H1 (cell line): ENCODE measurements at regions not wholly inside any gene's neighbourhood (a gene's known extent, or its start where the extent isn't known, plus 50 kb on each side); places are given as distances from the start of the nearest gene placed in this dataset.
A peak's percentile ranks its signal among the peaks of the same experiment; 100 is the strongest.

ENCODE experiments used
- CTCF ChIA-PET: fragments of 300-600 bp; sonication (Branson Sonifier 250); formaldehyde crosslinking; loops from one replicate; lab custom pipeline; 2021; ENCODE audit not compliant: partially characterized antibody; lab: Charles Lee
- POLR2A ChIA-PET: fragments of 300-600 bp; sonication (Branson Sonifier 250); formaldehyde crosslinking; loops from one replicate; lab custom pipeline; 2021; ENCODE audit warnings: inconsistent platforms; ENCODE audit not compliant: partially characterized antibody; lab: Charles Lee
- DNase-seq, 2 experiments: peaks; one replicate each; pipeline versions ENCODE4 v3.0.0 to v3.0.0-alpha.2; 2010 to 2022; ENCODE audit warnings: low spot score in 2 of 2, low read depth in 1 of 2, mixed read lengths in 1 of 2
- FAIRE-seq: peaks from 2 replicates; lab custom pipeline; 2011; peaks lifted over from hg19 to GRCh38; lab: Jason Lieb, UNC
- H2AFZ ChIP-seq: 2 replicates; pipeline ENCODE4 v1.8.1; 2012; ENCODE audit warnings: low read length, inconsistent platforms
- H2AK5ac ChIP-seq: 2 replicates; pipeline ENCODE4 v1.6.1; 2013; ENCODE audit warnings: low read depth, low read length
- H2BK120ac ChIP-seq: replicated peaks from 2 replicates; pipeline ENCODE3; 2013; ENCODE audit warnings: low read depth, low read length, inconsistent platforms
- H2BK12ac ChIP-seq: 2 replicates; pipeline ENCODE4 v1.6.1; 2013; ENCODE audit warnings: low read depth, low read length
- H2BK15ac ChIP-seq: 2 replicates; pipeline ENCODE4 v1.6.1; 2013; ENCODE audit warnings: low read length
- H2BK20ac ChIP-seq: 2 replicates; pipeline ENCODE4 v1.6.1; 2013; ENCODE audit warnings: low read length
- H2BK5ac ChIP-seq: 2 replicates; pipeline ENCODE4 v1.6.1; 2013; ENCODE audit warnings: low read depth, low read length
- H3K14ac ChIP-seq: 2 replicates; pipeline ENCODE4 v1.6.1; 2013; ENCODE audit warnings: inconsistent platforms; ENCODE audit not compliant: insufficient read length
- H3K18ac ChIP-seq: 2 replicates; pipeline ENCODE4 v1.6.1; 2013; ENCODE audit warnings: low read length; ENCODE audit errors: extremely low read depth
- H3K23ac ChIP-seq: 2 replicates; pipeline ENCODE4 v1.6.1; 2013; ENCODE audit warnings: inconsistent platforms; ENCODE audit not compliant: insufficient read length
- H3K23me2 ChIP-seq: 2 replicates; pipeline ENCODE4 v1.6.1; 2013; ENCODE audit warnings: low read depth, low read length
- H3K27ac ChIP-seq: 2 replicates; pipeline ENCODE4 v1.6.1; 2011; ENCODE audit warnings: low read depth, low read length, inconsistent platforms
- H3K27me3 ChIP-seq, 4 experiments: replicated peaks in 1 of 4; 1 replicate in 1 of 4; 2 replicates in 3 of 4; pipeline versions ENCODE4 v1.6.1 to v1.8.1; 2011 to 2013; ENCODE audit warnings: low read length in 3 of 4, mild to moderate bottlenecking in 3 of 4, inconsistent platforms in 2 of 4, mixed read lengths in 2 of 4, moderate library complexity in 1 of 4; ENCODE audit not compliant: control insufficient read depth in 3 of 4, insufficient read depth in 3 of 4; ENCODE audit errors: extremely low read depth in 1 of 4
- H3K36me3 ChIP-seq, 4 experiments: 2 replicates each; pipeline versions ENCODE4 v1.6.1 to v1.8.1; 2011 to 2013; ENCODE audit warnings: mild to moderate bottlenecking in 4 of 4, low read length in 3 of 4, moderate library complexity in 2 of 4, control low read depth in 1 of 4, inconsistent platforms in 1 of 4; ENCODE audit not compliant: insufficient read depth in 4 of 4, control insufficient read depth in 2 of 4
- H3K4ac ChIP-seq: replicated peaks from 2 replicates; pipeline ENCODE3; 2013; ENCODE audit warnings: low read length, low read depth, mixed read lengths, inconsistent platforms; ENCODE audit not compliant: insufficient read length
- H3K4me1 ChIP-seq, 4 experiments: replicated peaks in 1 of 4; 1 replicate in 1 of 4; 2 replicates in 3 of 4; pipeline versions ENCODE4 v1.6.1 to v1.8.1; 2011 to 2013; ENCODE audit warnings: low read length in 3 of 4, inconsistent platforms in 2 of 4, mixed read lengths in 1 of 4; ENCODE audit not compliant: insufficient read depth in 4 of 4, control insufficient read depth in 3 of 4
- H3K4me2 ChIP-seq, 2 experiments: 2 replicates each; pipeline versions ENCODE4 v1.6.1 to v1.8.1; 2011 to 2013; ENCODE audit warnings: low read depth in 2 of 2, low read length in 2 of 2, control low read depth in 1 of 2, inconsistent platforms in 1 of 2, mild to moderate bottlenecking in 1 of 2; ENCODE audit not compliant: insufficient read depth in 1 of 2
- H3K4me3 ChIP-seq, 4 experiments: fragments of 200-600, 300-600 bp in 1 of 4; sonication (generic), shearing (Covaris generic), sonication (Bioruptor Twin) in 1 of 4; 2 replicates each; pipeline versions ENCODE4 v1.5.1 to v1.8.1; 2011 to 2016; ENCODE audit warnings: low read length in 4 of 4, low read depth in 3 of 4, control low read depth in 2 of 4, inconsistent platforms in 2 of 4, mild to moderate bottlenecking in 2 of 4, mixed read lengths in 1 of 4, moderate library complexity in 1 of 4; ENCODE audit not compliant: insufficient read depth in 2 of 4; ENCODE audit errors: extremely low read depth in 1 of 4
- H3K56ac ChIP-seq: replicated peaks from 2 replicates; pipeline ENCODE3; 2013; ENCODE audit warnings: low read depth, mild to moderate bottlenecking, mixed read lengths, low read length, inconsistent platforms; ENCODE audit not compliant: insufficient read length
- H3K79me1 ChIP-seq: 2 replicates; pipeline ENCODE4 v1.6.1; 2013; ENCODE audit warnings: low read depth, low read length, control low read depth
- H3K79me2 ChIP-seq, 2 experiments: 2 replicates each; pipeline versions ENCODE4 v1.6.1 to v1.8.1; 2012 to 2013; ENCODE audit warnings: low read length in 2 of 2, mild to moderate bottlenecking in 2 of 2, inconsistent platforms in 1 of 2; ENCODE audit not compliant: insufficient read depth in 2 of 2, control insufficient read depth in 1 of 2
- H3K9ac ChIP-seq, 4 experiments: replicated peaks in 1 of 4; 1 replicate in 1 of 4; 2 replicates in 3 of 4; pipeline versions ENCODE4 v1.6.1 to v1.8.1; 2011 to 2013; ENCODE audit warnings: low read depth in 3 of 4, low read length in 3 of 4, control low read depth in 2 of 4, mild to moderate bottlenecking in 2 of 4, moderate library complexity in 2 of 4, inconsistent platforms in 1 of 4; ENCODE audit errors: extremely low read depth in 1 of 4
- H3K9me3 ChIP-seq, 2 experiments: 2 replicates each; pipeline versions ENCODE4 v1.6.1 to v1.8.1; 2012 to 2013; ENCODE audit warnings: mild to moderate bottlenecking in 2 of 2, moderate library complexity in 2 of 2, control low read depth in 1 of 2, inconsistent platforms in 1 of 2, low read depth in 1 of 2, low read length in 1 of 2, mixed read lengths in 1 of 2; ENCODE audit not compliant: insufficient read depth in 2 of 2
- H4K20me1 ChIP-seq, 2 experiments: replicated peaks in 1 of 2; 2 replicates each; pipeline versions ENCODE3 to v1.8.1; 2011 to 2013; ENCODE audit warnings: inconsistent platforms in 2 of 2, low read length in 2 of 2, mild to moderate bottlenecking in 1 of 2; ENCODE audit not compliant: insufficient read depth in 2 of 2, control insufficient read depth in 1 of 2
- H4K5ac ChIP-seq: 2 replicates; pipeline ENCODE4 v1.6.1; 2013; ENCODE audit warnings: low read length, low read depth, mixed read lengths, inconsistent platforms; ENCODE audit not compliant: insufficient read length
- H4K8ac ChIP-seq: 2 replicates; pipeline ENCODE4 v1.8.0; 2013; ENCODE audit warnings: mild to moderate bottlenecking, moderate library complexity, low read length, inconsistent platforms; ENCODE audit not compliant: insufficient read depth; ENCODE audit errors: extremely low read depth
- H4K91ac ChIP-seq: replicated peaks from 2 replicates; pipeline ENCODE3; 2013; ENCODE audit warnings: low read length, mixed read lengths, inconsistent platforms; ENCODE audit not compliant: insufficient read length
- CEBPB ChIP-seq: IDR thresholded peaks from 2 replicates; pipeline ENCODE4 v1.6.1; 2012; ENCODE audit warnings: low read depth, low read length
- WGBS, 2 experiments: shearing (Covaris generic) in 1 of 2; methylation state at CpG; one replicate each; pipeline versions ENCODE4 v1.1.6 to v1.1.7; 2013 to 2015; ENCODE audit warnings: low lambda C conversion rate in 2 of 2, mixed read lengths in 2 of 2, inconsistent platforms in 1 of 2, low coverage in 1 of 2, missing lambda C conversion rate in 1 of 2; ENCODE audit not compliant: insufficient replicate concordance in 2 of 2, insufficient coverage in 1 of 2, insufficient read length in 1 of 2; ENCODE audit errors: extremely low coverage in 1 of 2, missing lambda C conversion rate in 1 of 2; 5-methylcytosine and 5-hydroxymethylcytosine counted together
- TF ChIP-seq, protein P1 (sequence below): IDR thresholded peaks from 2 replicates; pipeline ENCODE4 v1.6.1; 2012; ENCODE audit warnings: inconsistent platforms

DNA sequence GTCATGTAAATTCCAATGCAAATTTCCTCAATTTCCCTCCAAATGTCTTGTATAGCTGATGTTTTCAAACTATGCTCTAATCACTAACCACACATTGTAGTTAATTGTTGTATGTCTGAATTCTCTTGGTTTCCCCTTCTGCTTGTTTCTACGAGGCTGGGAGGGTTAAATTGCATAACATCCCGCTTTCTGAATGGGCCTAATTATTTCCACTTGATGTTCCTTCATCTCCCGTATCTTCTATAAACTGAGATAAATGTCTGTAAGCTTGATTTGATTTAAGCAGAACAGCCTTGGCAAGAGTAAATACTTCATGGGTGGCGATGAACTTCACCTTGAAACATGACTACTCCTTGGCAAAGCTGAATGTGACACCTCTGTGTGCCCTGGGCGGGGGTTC, 72.2 kb downstream of the SERINC2 start:
- Histone ChIP-seq H3K4me2 (0 out of 4 replicates have a peak overlapping the region, but pooled peaks have one; percentile 5 to 7), H3K27me3 (no peaks in the 10 kb centered on the region), H2AK5ac (no peak overlapping the region), H3K18ac (no peak overlapping the region), H2BK120ac (no peak overlapping the region), H3K27ac (no peak overlapping the region), H2BK15ac (no peak overlapping the region), H3K79me1 (no peaks in the 10 kb centered on the region), H2BK20ac (no peak overlapping the region), H4K8ac (no peak overlapping the region), H3K56ac (no peak overlapping the region), H4K5ac (no peak overlapping the region), H2AFZ (no peak overlapping the region)
- no peak for FAIRE-seq
- WGBS, 2 experiments = 57% methylated on average over 5 of the region's 5 CpGs; no CpG with 5 or more reads in 1 of the 2 experiments
- TF ChIP-seq, protein P1, sequence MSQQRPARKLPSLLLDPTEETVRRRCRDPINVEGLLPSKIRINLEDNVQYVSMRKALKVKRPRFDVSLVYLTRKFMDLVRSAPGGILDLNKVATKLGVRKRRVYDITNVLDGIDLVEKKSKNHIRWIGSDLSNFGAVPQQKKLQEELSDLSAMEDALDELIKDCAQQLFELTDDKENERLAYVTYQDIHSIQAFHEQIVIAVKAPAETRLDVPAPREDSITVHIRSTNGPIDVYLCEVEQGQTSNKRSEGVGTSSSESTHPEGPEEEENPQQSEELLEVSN = no peak
- peak; percentile 22; the same call in 1 of the 2 replicates for TF ChIP-seq CEBPB
- TF ChIP-seq, all 59 proteins: peak for 1
- H3K36me3 ChIP-seq = no peaks in the 10 kb centered on the region
- H4K91ac ChIP-seq = no peak overlapping the region
- H3K23me2 ChIP-seq = no peaks in the 10 kb centered on the region
- H2BK12ac ChIP-seq = 0 out of 2 replicates have a peak overlapping the region, but pooled peaks have one; percentile 1
- H2BK5ac ChIP-seq = no peak overlapping the region
- H3K79me2 ChIP-seq = no peaks in the 10 kb centered on the region
- peaks cover 0 to 12% (median 2%) of the 10 kb centered on the region in 4 experiments; a peak in 6 of 7 replicates for H3K4me1 ChIP-seq
- no peak overlapping the region for H3K4ac ChIP-seq
- H4K20me1 ChIP-seq = no peaks in the 10 kb centered on the region
- POLR2A ChIA-PET = interaction anchor here (1.1 kb wide), 1 partner anchor 64 kb away, joined by 3 read pairs; no protein-coding TSS in a partner anchor
- peaks cover 4 to 7% of the 10 kb centered on the region in 2 experiments; a peak in 1 of 4 replicates for H3K9me3 ChIP-seq
- no peak overlapping the region for H3K9ac ChIP-seq
- DNase-seq = no peak
- H3K14ac ChIP-seq = no peak overlapping the region
- H3K4me3 ChIP-seq = no peak overlapping the region
- H3K23ac ChIP-seq = no peak overlapping the region
- CTCF ChIA-PET = interaction anchor here (0.6 kb wide), 1 partner anchor 490 kb away, joined by 3 read pairs; no protein-coding TSS in a partner anchor
